HepG2 (cell line): ENCODE measurements at regions not wholly inside any gene's neighbourhood (a gene's known extent, or its start where the extent isn't known, plus 50 kb on each side); places are given as distances from the start of the nearest gene placed in this dataset.

Experiments used
- ATAC-seq: fragments of 200-7000 bp; cut with Tn5 transposase; 3 replicates; pipeline ENCODE4 v1.9.1; 2020; ENCODE audit warnings: mild to moderate bottlenecking, moderate library complexity
- BruUV-seq: library from RNA; stranded (reverse); fragments of 400-500 nt; replicated peaks from 2 replicates; lab custom pipeline; 2021; lab: Mats Ljungman, UMichigan
- CTCF ChIA-PET: fragments of 300-600 bp; formaldehyde crosslinking; extraction: SDS; loops from one replicate; lab custom pipeline; 2021; ENCODE audit warnings: low total read pairs, inconsistent platforms, low intra/inter-chr PET ratio; lab: Yijun Ruan, JAX
- POLR2A ChIA-PET: fragments of 350-600 bp; sonication (Branson Sonifier 250); formaldehyde crosslinking; loops from one replicate; lab custom pipeline; 2020; ENCODE audit warnings: antibody characterized with exemption, inconsistent platforms; lab: Yijun Ruan, JAX
- DNase-seq: peaks from one replicate; pipeline ENCODE4 v3.0.0-alpha.2; 2015; ENCODE audit warnings: low spot score
- FAIRE-seq: peaks from 3 replicates; lab custom pipeline; 2011; peaks lifted over from hg19 to GRCh38; lab: Jason Lieb, UNC
- H2AFZ ChIP-seq: one replicate; pipeline ENCODE4 v1.6.1; 2011; ENCODE audit warnings: low read length, inconsistent platforms
- H3K27ac ChIP-seq: fragments of 300-600 bp; 3 replicates; pipeline ENCODE4 v1.8.0; 2011; ENCODE audit warnings: mixed run types, mild to moderate bottlenecking, mixed read lengths, low read length, inconsistent platforms; ENCODE audit not compliant: insufficient read depth; ENCODE audit errors: extremely low read length
- H3K27me3 ChIP-seq, 2 experiments: fragments of 200-600 bp in 1 of 2; 2 replicates in 1 of 2; 3 replicates in 1 of 2; pipeline versions ENCODE4 v1.6.0 to v1.8.0; 2011; ENCODE audit warnings: low read length in 2 of 2, mild to moderate bottlenecking in 2 of 2, moderate library complexity in 2 of 2, inconsistent platforms in 1 of 2; ENCODE audit not compliant: insufficient read depth in 2 of 2, control insufficient read depth in 1 of 2
- H3K36me3 ChIP-seq, 2 experiments: fragments of 200-600 bp in 1 of 2; replicated peaks in 1 of 2; 2 replicates in 1 of 2; 3 replicates in 1 of 2; pipeline versions ENCODE4 v1.5.1 to v1.8.0; 2011; ENCODE audit warnings: low read length in 2 of 2, inconsistent platforms in 1 of 2; ENCODE audit not compliant: insufficient read depth in 2 of 2, control insufficient read depth in 1 of 2
- H3K4me1 ChIP-seq: 2 replicates; pipeline ENCODE4 v1.5.1; 2012; ENCODE audit warnings: low read length, inconsistent platforms; ENCODE audit not compliant: insufficient read depth
- H3K4me2 ChIP-seq: 2 replicates; pipeline ENCODE4 v1.6.0; 2011; ENCODE audit warnings: low read depth, low read length, inconsistent platforms
- H3K4me3 ChIP-seq, 3 experiments: fragments of 200-600 bp in 1 of 3; sonication (generic), shearing (Covaris generic) in 1 of 3; replicated peaks in 1 of 3; 2 replicates each; pipeline ENCODE4 v1.5.1; 2011 to 2016; ENCODE audit warnings: low read length in 3 of 3, inconsistent platforms in 2 of 3, low read depth in 2 of 3, mild to moderate bottlenecking in 2 of 3, control low read depth in 1 of 3, mixed read lengths in 1 of 3; ENCODE audit not compliant: insufficient read depth in 1 of 3
- H3K79me2 ChIP-seq: one replicate; pipeline ENCODE4 v1.6.1; 2011; ENCODE audit warnings: low read length, inconsistent platforms; ENCODE audit not compliant: insufficient read depth
- H3K9ac ChIP-seq: 2 replicates; pipeline ENCODE4 v1.6.0; 2011; ENCODE audit warnings: mild to moderate bottlenecking, low read depth, low read length, inconsistent platforms; ENCODE audit not compliant: insufficient read depth
- H3K9me3 ChIP-seq: 2 replicates; pipeline ENCODE4 v1.5.1; 2012; ENCODE audit warnings: mild to moderate bottlenecking, low read length
- H4K20me1 ChIP-seq: 2 replicates; pipeline ENCODE4 v1.6.0; 2011; ENCODE audit warnings: inconsistent platforms, mild to moderate bottlenecking, low read length, moderate library complexity; ENCODE audit not compliant: insufficient read depth
- ARHGAP35 ChIP-seq: sonication (generic); formaldehyde crosslinking; IDR thresholded peaks from 2 replicates; pipeline ENCODE4 v1.9.0; 2022; ENCODE audit warnings: mild to moderate bottlenecking, inconsistent platforms, moderate library complexity, missing genetic modification reagents, borderline replicate concordance
- CENPBD1 ChIP-seq: sonication (generic); formaldehyde crosslinking; IDR thresholded peaks from 2 replicates; pipeline ENCODE4 v1.8.0; 2022; ENCODE audit warnings: missing genetic modification reagents, low read depth, mild to moderate bottlenecking, borderline replicate concordance
- GFI1 ChIP-seq: sonication (generic); formaldehyde crosslinking; IDR thresholded peaks from 2 replicates; pipeline ENCODE4 v1.5.0; 2020; ENCODE audit warnings: missing genetic modification reagents, mild to moderate bottlenecking, borderline replicate concordance
- MAZ ChIP-seq, 2 experiments: sonication (generic) in 1 of 2; formaldehyde crosslinking in 1 of 2; IDR thresholded peaks; 2 replicates each; pipeline versions ENCODE4 v1.5.0 to v1.6.1; 2012 to 2020; ENCODE audit warnings: low read depth in 2 of 2, mild to moderate bottlenecking in 2 of 2, borderline replicate concordance in 1 of 2, improper control_type of control experiment in 1 of 2, low read length in 1 of 2, missing genetic modification reagents in 1 of 2, moderate library complexity in 1 of 2
- NFAT5 ChIP-seq: sonication (generic); formaldehyde crosslinking; IDR thresholded peaks from 2 replicates; pipeline ENCODE4 v1.4.0; 2020; ENCODE audit warnings: missing genetic modification reagents
- PCBP2 ChIP-seq: fragments of 200-400 bp; formaldehyde crosslinking; optimal IDR thresholded peaks from 2 replicates; pipeline ENCODE3; 2018; ENCODE audit warnings: low read length, low read depth; ENCODE audit not compliant: poor library complexity, severe bottlenecking
- POLR2G ChIP-seq: fragments of 200-400 bp; formaldehyde crosslinking; IDR thresholded peaks from 2 replicates; pipeline ENCODE4 v1.6.1; 2018; ENCODE audit warnings: mild to moderate bottlenecking, low read depth, low read length, moderate library complexity
- PTBP1 ChIP-seq: fragments of 200-400 bp; formaldehyde crosslinking; IDR thresholded peaks from 2 replicates; pipeline ENCODE4 v1.6.1; 2018; ENCODE audit warnings: low read length, low read depth; ENCODE audit not compliant: poor library complexity, severe bottlenecking
- RFX1 ChIP-seq: fragments of 450-650 bp; IDR thresholded peaks from 2 replicates; pipeline ENCODE4 v1.6.1; 2017
- SNRNP70 ChIP-seq: fragments of 200-400 bp; formaldehyde crosslinking; IDR thresholded peaks from 2 replicates; pipeline ENCODE4 v1.6.1; 2017; ENCODE audit warnings: mild to moderate bottlenecking, low read depth, low read length, moderate library complexity
- ZNF205 ChIP-seq: IDR thresholded peaks from 2 replicates; pipeline ENCODE4 v1.6.1; 2018; ENCODE audit warnings: missing biosample characterization, missing genetic modification reagents
- ZNF207 ChIP-seq: fragments of 450-650 bp; IDR thresholded peaks from 2 replicates; pipeline ENCODE4 v1.6.1; 2016; ENCODE audit warnings: antibody characterized with exemption, borderline replicate concordance
- ZNF44 ChIP-seq: sonication (generic); formaldehyde crosslinking; IDR thresholded peaks from 2 replicates; pipeline ENCODE4 v1.5.1; 2020; ENCODE audit warnings: mild to moderate bottlenecking, missing genetic modification reagents
- ZNF597 ChIP-seq: sonication (generic); formaldehyde crosslinking; IDR thresholded peaks from 2 replicates; pipeline ENCODE4 v1.5.0; 2020; ENCODE audit warnings: missing genetic modification reagents
- ZZZ3 ChIP-seq: sonication (generic); formaldehyde crosslinking; IDR thresholded peaks from 2 replicates; pipeline ENCODE4 v1.4.0; 2020; ENCODE audit warnings: missing genetic modification reagents, mild to moderate bottlenecking, borderline replicate concordance
- WGBS: methylation state at CpG from one replicate; pipeline ENCODE4 v1.1.6; 2017; ENCODE audit warnings: low lambda C conversion rate; 5-methylcytosine and 5-hydroxymethylcytosine counted together
- in situ Hi-C: cut with HindIII; loops from 2 replicates; pipeline ENCODE4 v1.10.0; 2017; ENCODE audit warnings: low pct_unique_long_range_greater_than_20kb; ENCODE audit not compliant: extremely low pct_ligation_motif_present
- intact Hi-C: fragments of 100-400 bp; cut with micrococcal nuclease; formaldehyde crosslinking; loops from one replicate; pipeline ENCODE4 v1.10.0; 2022; ENCODE audit not compliant: unreplicated experiment

DNA sequence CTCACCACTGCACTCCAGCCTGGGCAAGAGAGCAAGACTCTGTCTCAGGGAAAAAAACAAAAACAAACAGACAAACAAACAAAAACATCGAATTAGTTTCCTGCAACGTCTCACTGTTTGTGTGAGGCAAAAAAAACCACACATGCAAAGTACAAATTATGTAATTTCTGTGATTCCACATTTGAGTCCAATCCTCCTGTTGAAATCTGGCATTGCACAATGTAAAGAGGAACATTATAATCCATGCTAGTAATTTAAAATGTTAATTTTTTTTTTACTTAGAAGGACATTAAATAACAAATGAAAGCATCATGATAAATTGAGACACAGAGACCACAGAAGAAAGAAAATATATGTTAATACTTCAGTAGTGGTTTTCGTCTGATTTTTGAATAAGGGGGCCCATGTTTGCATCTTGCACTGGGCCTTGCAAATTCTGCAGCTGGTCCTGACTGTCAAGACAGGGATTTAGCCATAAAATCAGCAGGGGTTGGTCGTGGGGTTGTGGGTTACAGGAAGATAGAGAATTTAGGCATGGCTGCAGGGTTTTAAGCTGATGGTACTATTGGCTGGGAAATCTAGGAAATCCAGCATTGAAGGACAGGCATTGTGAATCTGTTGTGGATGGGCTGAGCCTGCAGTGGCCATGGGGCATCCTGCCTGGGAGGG lies 102.6 kb upstream of the ALDH3B2 start:
- WGBS, result 9% methylated on average over 4 of the region's 4 CpGs

More for the DNA sequence above, 102.6 kb upstream of the ALDH3B2 start:
- H3K9me3 ChIP-seq, result no peaks in the 10 kb centered on the region
- POLR2A ChIA-PET, result no interaction called here
- H3K27ac ChIP-seq, result no peak overlapping the region
- in situ Hi-C loops, result loop anchor here (25.0 kb wide), 1 partner anchor 115 kb away; the partner anchor contains the start of genes ACY3 and ALDH3B2
- TF ChIP-seq ZNF44 (CRISPR knock-in tag), result no peak
- TF ChIP-seq CENPBD1 (CRISPR knock-in tag), result no peak
- no peak for TF ChIP-seq ZZZ3 (CRISPR knock-in tag)
- TF ChIP-seq NFAT5, result no peak
- TF ChIP-seq ZNF597, result no peak
- no peak for TF ChIP-seq ZNF207
- TF ChIP-seq ARHGAP35 (CRISPR knock-in tag), result no peak
- no peak for TF ChIP-seq MAZ (IDR thresholded peaks at IDR 0.05; ENCODE audit: borderline replicate concordance, low read depth, low read length)
- no peak for TF ChIP-seq MAZ (CRISPR knock-in tag; IDR thresholded peaks at IDR 0.05; ENCODE audit: low read depth)
- no peak for TF ChIP-seq PCBP2
- no peak for TF ChIP-seq POLR2G
- TF ChIP-seq RFX1, result no peak
- no peak for TF ChIP-seq GFI1 (CRISPR knock-in tag)
- TF ChIP-seq PTBP1, result no peak
- TF ChIP-seq SNRNP70, result no peak
- TF ChIP-seq ZNF205, result no peak
- TF ChIP-seq, all 625 proteins: peak for 0
- H3K27me3 ChIP-seq, result peaks cover 0 to 5% of the 10 kb centered on the region in 2 experiments; a peak in 1 of 5 replicates
- H4K20me1 ChIP-seq, result no peaks in the 10 kb centered on the region
- no peaks in the 10 kb centered on the region for H3K79me2 ChIP-seq
- BruUV-seq, result no TSS peak
- intact Hi-C loops, result no loop called here
- H3K4me3 ChIP-seq, result no peak overlapping the region
- H3K4me1 ChIP-seq, result no peaks in the 10 kb centered on the region
- FAIRE-seq (no peak), DNase-seq (no peak), ATAC-seq (no peak)
- CTCF ChIA-PET, result no interaction called here
- H2AFZ ChIP-seq, result no peak overlapping the region
- no peak overlapping the region for H3K4me2 ChIP-seq
- no peaks in the 10 kb centered on the region for H3K36me3 ChIP-seq
- H3K9ac ChIP-seq, result no peak overlapping the region
